Loucy (cell line): ENCODE measurements at regions not wholly inside any gene's neighbourhood (a gene's known extent, or its start where the extent isn't known, plus 50 kb on each side); places are given as distances from the start of the nearest gene placed in this dataset.
"Not testable (repeated sequence)": the region's sequence is repeated elsewhere in the genome, so short reads cannot be mapped to it uniquely, and the experiment has no call there.

ENCODE experiments used
- H2AFZ ChIP-seq: fragments of 200-600 bp; sonication (generic); 2 replicates; pipeline ENCODE4 v1.6.0; 2016; ENCODE audit warnings: antibody characterized with exemption, mild to moderate bottlenecking, low read length, moderate library complexity
- H3F3A ChIP-seq: fragments of 200-600 bp; 2 replicates; pipeline ENCODE4 v1.6.0; 2016; ENCODE audit warnings: antibody characterized with exemption, low read depth, mild to moderate bottlenecking
- H3K27me3 ChIP-seq: fragments of 200-600 bp; sonication (generic); 2 replicates; pipeline ENCODE4 v1.6.1; 2014; ENCODE audit warnings: low read length, mild to moderate bottlenecking; ENCODE audit not compliant: insufficient read depth, poor library complexity, severe bottlenecking
- H3K36me3 ChIP-seq: fragments of 200-600 bp; sonication (generic); 2 replicates; pipeline ENCODE4 v1.6.1; 2016; ENCODE audit warnings: low read length; ENCODE audit not compliant: insufficient read depth
- H3K4me1 ChIP-seq: fragments of 200-600 bp; sonication (generic); 2 replicates; pipeline ENCODE4 v1.5.1; 2014; ENCODE audit warnings: low read length, mild to moderate bottlenecking; ENCODE audit not compliant: insufficient read depth, poor library complexity, severe bottlenecking
- H3K4me2 ChIP-seq: fragments of 200-600 bp; sonication (generic); 2 replicates; pipeline ENCODE4 v1.6.0; 2014; ENCODE audit warnings: antibody characterized with exemption, low read length, low read depth, mild to moderate bottlenecking; ENCODE audit not compliant: poor library complexity, severe bottlenecking
- H3K4me3 ChIP-seq: fragments of 200-600 bp; sonication (generic); 2 replicates; pipeline ENCODE4 v1.5.1; 2014; ENCODE audit warnings: low read length, mild to moderate bottlenecking, mixed read lengths; ENCODE audit not compliant: poor library complexity, severe bottlenecking
- H3K79me2 ChIP-seq: fragments of 200-600 bp; sonication (generic); 2 replicates; pipeline ENCODE4 v1.6.1; 2014; ENCODE audit warnings: low read length; ENCODE audit not compliant: insufficient read depth
- H3K9ac ChIP-seq: fragments of 200-600 bp; sonication (generic); 2 replicates; pipeline ENCODE4 v1.6.0; 2014; ENCODE audit warnings: mild to moderate bottlenecking, low read depth, low read length, moderate library complexity; ENCODE audit not compliant: poor library complexity, severe bottlenecking
- H3K9me2 ChIP-seq: fragments of 200-600 bp; sonication (generic); replicated peaks from 2 replicates; pipeline ENCODE4 v1.6.1; 2016; ENCODE audit warnings: low read depth, low read length, mixed read lengths
- H3K9me3 ChIP-seq: fragments of 200-600 bp; sonication (generic); 2 replicates; pipeline ENCODE4 v1.6.1; 2014; ENCODE audit warnings: mild to moderate bottlenecking, antibody characterized with exemption, low read length, low read depth; ENCODE audit not compliant: insufficient read depth
- H4K20me1 ChIP-seq: fragments of 200-600 bp; sonication (generic); 2 replicates; pipeline ENCODE4 v1.6.0; 2014; ENCODE audit warnings: antibody characterized with exemption, low read length, mild to moderate bottlenecking; ENCODE audit not compliant: insufficient read depth, poor library complexity, severe bottlenecking
- EZH2phosphoT487 ChIP-seq: fragments of 200-600 bp; IDR thresholded peaks from 2 replicates; pipeline ENCODE4 v1.6.1; 2018; ENCODE audit warnings: antibody characterized with exemption, mild to moderate bottlenecking, moderate library complexity, borderline replicate concordance
- TF ChIP-seq, protein P1 (sequence below): fragments of 200-600 bp; sonication (generic); conservative IDR thresholded peaks from 2 replicates; pipeline ENCODE4 v1.5.1; 2014; ENCODE audit warnings: mild to moderate bottlenecking, antibody characterized with exemption, low read length

DNA sequence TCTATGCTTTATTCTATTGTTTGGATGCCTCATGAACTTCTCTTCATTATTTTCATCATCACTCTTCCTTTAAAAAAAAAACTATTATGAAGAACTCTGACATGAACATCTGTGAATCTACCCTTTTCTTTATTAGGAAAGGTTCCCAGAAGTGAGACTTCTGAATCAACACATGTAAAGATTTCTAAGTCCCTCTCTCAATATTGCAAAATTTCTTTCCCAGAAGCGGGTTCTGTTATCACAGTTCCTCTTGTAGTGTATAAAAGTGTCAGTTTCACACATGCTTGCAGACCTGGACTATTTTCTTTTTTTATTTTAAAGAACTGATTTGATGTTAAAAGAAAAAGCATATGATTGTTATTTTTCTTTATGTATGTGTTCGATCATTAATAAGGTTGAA lies 330.8 kb upstream of the KLF3 start:
- no peaks in the 10 kb centered on the region for H3K27me3 ChIP-seq
- no peaks in the 10 kb centered on the region for H3K79me2 ChIP-seq
- H3F3A ChIP-seq, result no peaks in the 10 kb centered on the region
- no peak overlapping the region for H3K4me3 ChIP-seq
- no peaks in the 10 kb centered on the region for H3K36me3 ChIP-seq
- 0 out of 2 replicates have a peak, but pooled peaks cover 5% of the 10 kb centered on the region for H3K9me3 ChIP-seq
- H3K9me2 ChIP-seq, result no peaks in the 10 kb centered on the region
- H3K4me2 ChIP-seq, result no peak overlapping the region
- H2AFZ ChIP-seq, result no peak overlapping the region
- H3K9ac ChIP-seq, result no peak overlapping the region
- TF ChIP-seq, protein P1, sequence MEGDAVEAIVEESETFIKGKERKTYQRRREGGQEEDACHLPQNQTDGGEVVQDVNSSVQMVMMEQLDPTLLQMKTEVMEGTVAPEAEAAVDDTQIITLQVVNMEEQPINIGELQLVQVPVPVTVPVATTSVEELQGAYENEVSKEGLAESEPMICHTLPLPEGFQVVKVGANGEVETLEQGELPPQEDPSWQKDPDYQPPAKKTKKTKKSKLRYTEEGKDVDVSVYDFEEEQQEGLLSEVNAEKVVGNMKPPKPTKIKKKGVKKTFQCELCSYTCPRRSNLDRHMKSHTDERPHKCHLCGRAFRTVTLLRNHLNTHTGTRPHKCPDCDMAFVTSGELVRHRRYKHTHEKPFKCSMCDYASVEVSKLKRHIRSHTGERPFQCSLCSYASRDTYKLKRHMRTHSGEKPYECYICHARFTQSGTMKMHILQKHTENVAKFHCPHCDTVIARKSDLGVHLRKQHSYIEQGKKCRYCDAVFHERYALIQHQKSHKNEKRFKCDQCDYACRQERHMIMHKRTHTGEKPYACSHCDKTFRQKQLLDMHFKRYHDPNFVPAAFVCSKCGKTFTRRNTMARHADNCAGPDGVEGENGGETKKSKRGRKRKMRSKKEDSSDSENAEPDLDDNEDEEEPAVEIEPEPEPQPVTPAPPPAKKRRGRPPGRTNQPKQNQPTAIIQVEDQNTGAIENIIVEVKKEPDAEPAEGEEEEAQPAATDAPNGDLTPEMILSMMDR, result no peak
- no peak for TF ChIP-seq EZH2phosphoT487
- no peaks in the 10 kb centered on the region for H3K4me1 ChIP-seq
- H4K20me1 ChIP-seq, result no peaks in the 10 kb centered on the region

DNA sequence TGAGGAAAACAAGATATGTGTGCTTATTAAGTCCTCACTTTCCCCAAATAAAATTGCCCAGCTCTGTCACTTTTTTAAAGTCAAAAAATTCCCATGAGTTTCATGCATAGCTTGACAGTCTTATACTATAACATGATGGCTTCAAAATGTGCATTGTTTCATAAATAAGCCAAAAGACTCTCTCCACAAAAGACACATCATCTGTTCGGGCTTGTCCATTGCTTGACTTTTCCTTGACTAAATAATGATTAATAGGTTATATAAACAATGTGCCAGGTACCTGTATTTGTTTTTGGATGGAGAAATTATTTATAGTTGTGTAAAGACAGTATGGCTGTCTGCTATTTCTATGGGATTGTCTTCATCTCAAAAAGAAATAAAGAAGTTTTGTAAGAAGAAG lies 329.2 kb upstream of the KLF3 start:
- no peaks in the 10 kb centered on the region for H3K9me2 ChIP-seq
- no peaks in the 10 kb centered on the region for H4K20me1 ChIP-seq
- H3K4me1 ChIP-seq, result no peaks in the 10 kb centered on the region
- H3F3A ChIP-seq, result no peaks in the 10 kb centered on the region
- TF ChIP-seq, protein P1, result no peak
- TF ChIP-seq EZH2phosphoT487, result no peak
- no peak overlapping the region for H3K4me3 ChIP-seq
- H3K36me3 ChIP-seq, result no peaks in the 10 kb centered on the region
- H3K79me2 ChIP-seq, result no peaks in the 10 kb centered on the region
- no peaks in the 10 kb centered on the region for H3K27me3 ChIP-seq
- no peak overlapping the region for H2AFZ ChIP-seq
- H3K4me2 ChIP-seq, result no peak overlapping the region
- H3K9me3 ChIP-seq, result 0 out of 2 replicates have a peak, but pooled peaks cover 5% of the 10 kb centered on the region
- no peak overlapping the region for H3K9ac ChIP-seq

DNA sequence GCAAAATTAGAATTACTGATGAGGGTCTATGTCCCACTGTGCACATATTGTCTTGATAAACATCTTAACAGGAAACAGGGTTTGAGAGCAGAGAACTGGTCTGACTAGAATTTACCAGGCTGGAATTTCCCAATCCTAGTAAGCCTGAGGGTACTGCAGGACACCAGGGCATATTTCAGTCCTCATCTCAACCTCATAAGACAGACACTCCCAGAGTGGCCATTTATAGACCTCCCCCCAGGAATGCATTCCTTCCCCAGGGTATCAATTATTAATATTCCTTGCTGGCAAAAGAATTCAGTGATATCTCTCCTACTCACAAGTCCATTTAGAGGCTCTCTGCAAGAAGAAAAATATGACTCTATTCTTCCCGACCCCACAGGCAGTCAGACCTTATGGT lies 325.1 kb upstream of the KLF3 start:
- not testable (repeated sequence) for H3F3A ChIP-seq, H2AFZ ChIP-seq, H3K9me2 ChIP-seq, H3K9me3 ChIP-seq, H3K79me2 ChIP-seq, H3K9ac ChIP-seq, H3K4me3 ChIP-seq, H3K4me2 ChIP-seq, H3K36me3 ChIP-seq, H3K4me1 ChIP-seq, H3K27me3 ChIP-seq, H4K20me1 ChIP-seq

DNA sequence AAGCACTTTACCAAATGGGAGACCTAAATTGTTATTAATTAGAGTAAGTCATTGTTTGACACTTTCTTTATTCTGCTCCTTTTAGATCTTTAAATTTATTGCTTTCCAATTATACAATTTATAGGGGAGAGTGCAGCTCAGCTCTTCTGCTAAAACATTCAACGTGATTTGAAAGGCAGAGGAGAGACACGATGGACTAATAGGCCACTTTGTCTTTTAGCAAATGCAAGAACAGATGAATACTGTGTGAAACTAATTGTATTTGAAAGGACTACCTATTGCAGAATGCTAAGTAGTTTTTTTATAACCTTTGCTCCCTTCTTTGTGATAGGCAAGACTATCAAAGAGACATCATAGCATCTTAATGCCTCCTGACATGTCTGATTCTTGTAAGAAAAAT lies 320.4 kb upstream of the KLF3 start:
- Histone ChIP-seq H2AFZ (no peak overlapping the region), H3K9ac (no peak overlapping the region), H3K36me3 (no peaks in the 10 kb centered on the region), H3K4me1 (no peaks in the 10 kb centered on the region), H3K27me3 (no peaks in the 10 kb centered on the region), H3F3A (no peaks in the 10 kb centered on the region), H3K9me3 (0 out of 2 replicates have a peak, but pooled peaks cover 3% of the 10 kb centered on the region), H4K20me1 (no peaks in the 10 kb centered on the region), H3K9me2 (no peaks in the 10 kb centered on the region), H3K4me2 (no peak overlapping the region), H3K4me3 (no peak overlapping the region), H3K79me2 (no peaks in the 10 kb centered on the region)
- TF ChIP-seq, protein P1, result no peak
- TF ChIP-seq EZH2phosphoT487, result no peak
